Erythroblast (primary cell): ENCODE measurements at regions not wholly inside any gene's neighbourhood (a gene's known extent, or its start where the extent isn't known, plus 50 kb on each side); places are given as distances from the start of the nearest gene placed in this dataset.
"Not testable (repeated sequence)": the region's sequence is repeated elsewhere in the genome, so short reads cannot be mapped to it uniquely, and the experiment has no call there.

Source experiments
- DNase-seq, 2 experiments: peaks; one replicate each; lab custom pipeline; 2025; lab: John Stamatoyannopoulos, UW
- GATA1 ChIP-seq: IDR thresholded peaks from 2 replicates; pipeline ENCODE4 v1.6.1; 2011; ENCODE audit warnings: low read depth, mild to moderate bottlenecking, control low read depth, low read length, moderate library complexity
- POLR2A ChIP-seq: IDR thresholded peaks from 2 replicates; pipeline ENCODE4 v1.6.1; 2011; ENCODE audit warnings: mild to moderate bottlenecking, low read length

DNA sequence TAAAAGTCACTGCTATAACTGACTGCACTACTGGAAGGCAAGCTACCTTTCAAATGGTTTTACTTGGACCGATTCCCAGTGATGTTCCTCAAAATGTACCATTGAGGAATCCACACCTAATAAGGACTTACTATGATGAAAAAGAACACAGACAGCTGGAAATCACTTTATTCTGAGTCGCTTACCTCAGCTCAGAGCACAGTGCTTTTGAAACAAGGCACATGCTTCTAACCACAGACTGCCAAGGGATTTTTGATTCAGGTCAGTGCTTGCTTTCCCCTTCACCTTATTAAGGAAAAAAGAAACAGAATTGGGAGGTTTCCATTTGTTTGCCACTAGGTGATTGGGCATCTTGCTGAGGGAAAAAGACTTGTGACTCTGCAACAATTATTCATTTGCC lies 707.5 kb upstream of the FSHR start:
- no peak for DNase-seq
- no peak for TF ChIP-seq POLR2A
- no peak for TF ChIP-seq GATA1

- TF ChIP-seq GATA1 (no peak), POLR2A (no peak)
- no peak for DNase-seq
These were observed 706.5 kb upstream of the FSHR start for GRCh38 chr2:49860834-49861233.

- DNase-seq, result no peak
- TF ChIP-seq POLR2A (no peak), GATA1 (no peak)
These were observed 705.9 kb upstream of the FSHR start for GRCh38 chr2:49860170-49860569.

- DNase-seq, result no peak
- TF ChIP-seq GATA1 (no peak), POLR2A (no peak)
These were observed 704.3 kb upstream of the FSHR start for GRCh38 chr2:49858657-49859056.

DNA sequence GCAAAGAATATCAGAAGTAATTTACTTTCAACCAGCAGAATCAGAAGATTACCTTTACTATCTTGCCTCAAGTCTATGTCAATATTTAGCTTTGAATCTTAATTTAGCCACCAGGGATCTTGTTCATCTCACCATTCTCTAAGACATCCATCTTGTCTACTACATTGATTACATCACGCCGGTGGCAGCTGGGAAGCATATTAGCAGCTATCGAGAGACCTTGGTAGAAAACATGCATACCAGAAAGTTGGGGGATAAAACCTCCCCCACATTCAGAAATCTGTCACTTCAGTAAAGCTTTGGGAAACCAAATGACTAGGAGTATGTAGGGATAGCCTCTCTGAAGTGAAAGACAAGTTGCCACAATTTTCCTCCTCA lies 703.8 kb upstream of the FSHR start:
- no peak for DNase-seq
- TF ChIP-seq GATA1 (no peak), POLR2A (no peak)

DNA sequence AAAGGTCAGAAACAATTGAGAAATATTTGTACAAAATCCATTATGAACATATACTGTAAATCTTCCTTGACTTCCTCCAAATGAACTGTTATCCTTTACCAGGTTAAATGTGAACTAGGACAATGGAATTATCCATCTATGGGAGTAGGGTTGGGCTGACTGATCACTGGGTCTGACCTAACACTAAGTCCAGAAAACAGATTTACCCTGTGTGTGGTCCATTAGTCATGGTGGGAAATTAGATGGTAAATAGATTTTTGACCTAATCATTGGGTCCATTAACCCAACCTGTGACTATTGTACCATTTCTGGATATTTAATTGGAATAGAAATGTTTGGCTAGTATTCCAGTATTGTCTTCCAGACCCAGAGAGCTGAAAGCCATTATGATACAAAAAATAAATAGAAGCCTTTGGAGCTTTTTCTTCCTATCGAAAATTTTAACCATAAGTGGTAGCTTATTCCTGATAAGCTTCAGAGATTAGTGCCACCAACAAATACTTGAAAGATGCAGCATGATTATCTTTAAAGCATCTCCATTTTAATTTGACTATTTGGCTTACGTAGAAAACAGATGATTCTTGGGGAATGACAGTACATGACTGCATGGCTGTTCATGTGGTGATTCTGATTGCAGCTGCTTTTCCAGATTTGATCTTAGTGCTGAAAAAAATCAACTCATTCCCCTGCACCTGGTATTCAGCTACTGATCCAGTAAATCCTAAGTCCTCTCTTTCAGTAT lies 703.2 kb upstream of the FSHR start:
- no peak for TF ChIP-seq POLR2A
- no peak for TF ChIP-seq GATA1
- no peak for DNase-seq

DNA sequence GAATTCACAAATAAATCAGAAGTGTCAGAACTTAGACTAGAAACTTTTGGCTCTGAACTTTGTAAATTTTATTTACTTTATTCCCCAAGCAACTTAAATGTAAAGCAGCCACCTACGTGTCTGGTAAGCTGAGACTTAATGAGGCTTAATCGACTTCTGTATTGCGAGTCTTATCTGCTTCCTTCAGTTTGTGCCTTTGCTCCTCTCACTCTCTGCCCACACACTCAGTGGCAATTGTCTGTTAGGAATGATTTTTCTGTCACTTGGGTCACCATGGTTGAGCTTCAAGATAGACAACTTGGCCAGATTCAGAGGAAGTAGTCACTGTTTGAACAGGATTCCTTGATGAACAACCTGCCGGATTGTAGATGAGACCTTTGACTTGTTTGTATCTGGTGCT lies 691.4 kb upstream of the FSHR start:
- DNase-seq, result no peak
- TF ChIP-seq POLR2A, result no peak

- TF ChIP-seq GATA1, result no peak
- no peak for TF ChIP-seq POLR2A
- DNase-seq, result no peak
These were observed 690.7 kb upstream of the FSHR start for GRCh38 chr2:49845021-49845420.

DNA sequence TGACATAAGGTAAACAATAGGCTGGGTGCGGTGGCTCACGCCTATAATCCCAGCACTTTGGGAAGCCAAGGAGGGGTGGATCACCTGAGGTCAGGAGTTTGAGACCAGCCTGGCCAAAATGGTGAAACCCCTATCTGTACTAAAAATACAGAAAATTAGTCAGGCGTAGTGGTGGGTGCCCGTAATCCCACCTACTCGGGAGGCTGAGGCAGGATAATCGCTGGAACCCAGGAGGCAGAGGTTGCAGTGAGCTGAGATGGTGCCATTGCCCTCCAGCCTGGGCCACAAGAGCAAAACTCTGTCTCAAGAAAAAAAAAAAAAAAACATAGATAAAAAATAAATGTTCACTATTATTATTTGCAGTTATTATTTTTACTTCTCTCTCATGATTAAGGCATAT lies 689.8 kb upstream of the FSHR start:
- not testable (repeated sequence) for DNase-seq

- TF ChIP-seq POLR2A, result no peak
- no peak for TF ChIP-seq GATA1
- DNase-seq, result no peak
These were observed 689.0 kb upstream of the FSHR start for GRCh38 chr2:49843314-49843713.

DNA sequence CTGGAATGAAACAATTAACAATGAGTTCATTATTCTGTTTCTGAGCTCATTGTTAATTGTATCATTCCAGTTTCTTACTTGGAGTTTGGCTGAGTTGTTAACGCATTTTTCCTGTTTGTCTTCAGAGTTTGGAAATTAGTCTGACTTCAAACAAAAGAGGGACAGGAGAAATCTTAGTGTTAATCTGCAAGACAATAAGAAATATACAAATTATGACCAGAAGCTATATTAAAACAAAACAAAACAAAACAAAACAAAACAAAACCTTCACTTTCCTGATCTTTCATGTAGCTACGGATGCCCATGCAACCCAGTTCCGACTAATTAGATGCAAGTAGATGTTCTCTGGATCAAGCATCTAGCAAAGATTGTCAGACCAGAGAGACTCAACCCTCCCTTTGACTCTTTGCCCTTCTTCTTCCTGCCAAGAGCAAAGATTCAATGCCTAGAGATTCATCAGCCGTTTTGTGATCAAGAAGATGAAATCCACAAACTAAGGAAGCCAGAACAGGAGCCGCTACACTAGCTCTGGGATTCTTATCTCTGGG lies 686.2 kb upstream of the FSHR start:
- DNase-seq, result no peak
- TF ChIP-seq GATA1 (no peak), POLR2A (no peak)

DNA sequence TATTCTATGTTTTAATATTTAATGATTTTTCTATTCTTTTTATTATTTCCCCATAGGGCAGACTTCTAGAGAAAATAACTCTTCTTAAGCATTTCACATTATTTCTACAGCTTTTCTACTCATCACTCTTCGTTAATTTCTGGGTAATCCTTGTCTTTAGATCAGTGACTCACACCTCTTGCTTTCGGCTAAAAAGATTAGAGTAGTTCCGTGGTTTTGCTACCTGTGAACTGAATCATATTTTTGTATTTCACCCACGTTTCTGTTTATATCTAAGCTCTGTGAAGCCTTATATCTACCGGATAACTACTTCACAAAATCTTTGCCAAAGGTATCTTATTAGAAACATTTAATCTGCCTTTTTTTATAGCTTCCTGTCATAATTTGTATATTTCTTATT lies 685.5 kb upstream of the FSHR start:
- TF ChIP-seq GATA1 (no peak), POLR2A (no peak)
- no peak for DNase-seq

DNA sequence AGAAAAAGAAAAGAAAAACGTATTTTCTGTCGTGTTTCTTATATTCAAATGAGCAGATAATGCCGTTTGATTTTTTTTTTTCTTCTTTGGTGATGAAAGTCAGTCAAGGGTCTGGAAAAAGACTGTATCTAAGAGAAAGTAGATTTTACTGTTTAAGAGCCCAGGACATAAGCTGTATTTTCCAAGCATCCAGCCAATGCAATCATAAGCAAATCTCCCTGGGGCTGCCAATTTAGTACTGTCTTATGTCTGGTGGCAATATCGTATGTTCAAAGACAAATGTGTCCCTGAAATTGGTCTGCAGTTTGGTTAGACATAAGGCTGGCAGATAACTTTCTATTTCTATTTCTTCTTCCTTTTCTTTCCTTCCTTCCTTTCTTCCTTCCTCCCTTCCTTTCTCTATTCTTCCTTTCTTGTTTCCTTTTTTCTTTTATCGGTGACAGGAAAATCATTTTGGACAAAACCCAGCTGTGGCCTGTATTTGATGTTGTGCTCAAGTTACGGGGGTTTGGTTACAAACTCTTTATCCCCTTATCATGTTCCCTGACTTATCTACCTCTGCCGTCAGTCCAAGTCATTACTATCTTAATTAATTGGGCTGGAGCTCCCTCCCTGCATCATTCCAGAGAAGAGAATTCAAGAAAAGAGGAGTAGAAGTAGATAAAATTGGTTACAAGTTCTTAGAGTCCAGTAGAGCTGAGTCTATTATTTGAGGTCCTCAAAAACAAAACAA lies 683.4 kb upstream of the FSHR start:
- no peak for TF ChIP-seq POLR2A
- no peak for TF ChIP-seq GATA1

DNA sequence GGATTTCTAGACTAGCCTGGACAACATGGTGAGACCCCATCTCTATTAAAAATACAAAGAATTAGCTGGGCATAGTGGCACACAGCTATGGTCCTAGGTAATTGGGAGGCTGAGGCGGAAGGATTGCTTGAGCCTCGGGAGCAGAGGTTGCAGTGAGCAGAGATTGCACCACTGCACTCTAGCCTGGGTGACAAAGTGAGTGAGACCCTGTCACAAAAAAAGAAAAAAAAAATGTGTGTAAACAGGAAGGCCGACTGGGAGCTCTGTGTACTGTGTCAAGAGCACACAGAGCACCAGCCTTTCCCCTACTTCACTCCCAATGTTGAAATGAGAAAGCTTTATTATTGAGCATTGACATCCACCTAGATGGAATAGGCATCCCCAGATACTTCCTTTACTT lies 681.7 kb upstream of the FSHR start:
- no peak for DNase-seq
- TF ChIP-seq GATA1 (no peak), POLR2A (no peak)

More for the DNA sequence above, 683.4 kb upstream of the FSHR start:
- DNase-seq, result no peak

DNA sequence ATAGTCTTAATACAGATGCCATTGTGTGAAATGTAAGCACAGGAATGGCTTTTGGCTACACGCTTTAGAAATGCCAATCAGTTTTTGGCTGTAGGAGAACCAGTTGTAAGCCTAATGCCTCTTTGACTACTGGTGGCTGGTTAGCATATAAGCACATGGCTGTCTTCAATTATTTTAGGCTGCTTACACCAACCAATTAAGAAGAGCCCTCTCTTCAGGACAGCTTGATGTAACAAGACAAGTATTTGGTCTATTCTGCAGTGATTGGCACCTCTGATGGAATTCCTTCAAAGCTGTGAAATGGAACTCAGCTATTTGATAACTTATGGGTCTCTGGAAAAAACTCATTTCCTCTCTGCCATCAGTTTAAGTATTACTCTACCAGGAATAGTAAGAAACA lies 680.1 kb upstream of the FSHR start:
- TF ChIP-seq POLR2A, result no peak
- TF ChIP-seq GATA1, result no peak
- DNase-seq, result no peak
